Adrenal gland (tissue), 9 donors: ENCODE measurements at regions not wholly inside any gene's neighbourhood (a gene's known extent, or its start where the extent isn't known, plus 50 kb on each side); places are given as distances from the start of the nearest gene placed in this dataset.

Experiments used
- DNase-seq, 7 donors: peaks; one replicate each; pipeline ENCODE4 v3.0.0-alpha.2; 2019 to 2020
- H3K27ac ChIP-seq, 5 donors: fragments of 200-600 bp; sonication (generic) in 4 of 5; 1 replicate in 3 of 5; 2 replicates in 2 of 5; pipeline versions ENCODE4 v1.5.1 to v1.8.0; 2016 to 2020; ENCODE audit warnings: mild to moderate bottlenecking in 1 of 5
- H3K27me3 ChIP-seq: fragments of 200-600 bp; 2 replicates; pipeline ENCODE4 v1.8.0; 2021
- H3K36me3 ChIP-seq, 2 donors: fragments of 200-600 bp; replicated peaks in 1 of 2; 1 replicate in 1 of 2; 2 replicates in 1 of 2; pipeline versions ENCODE4 v1.5.1 to v1.8.0; 2018 to 2022
- H3K4me1 ChIP-seq, 2 donors: fragments of 200-600 bp; replicated peaks in 1 of 2; 1 replicate in 1 of 2; 2 replicates in 1 of 2; pipeline versions ENCODE4 v1.5.1 to v1.8.0; 2018 to 2021
- H3K4me3 ChIP-seq, 4 donors: fragments of 200-600 bp; sonication (generic) in 3 of 4; one replicate each; pipeline ENCODE4 v1.5.1; 2016 to 2018
- H3K9me3 ChIP-seq, 3 donors: fragments of 200-600 bp; sonication (generic) in 1 of 3; replicated peaks in 1 of 3; 1 replicate in 2 of 3; 2 replicates in 1 of 3; pipeline versions ENCODE4 v1.5.1 to v1.8.0; 2016 to 2021
- CTCF ChIP-seq, 6 experiments: fragments of 450-650 bp in 4 of 6; fragments of 200-600 bp in 2 of 6; sonication (generic) in 1 of 6; IDR thresholded peaks; 1 replicate in 5 of 6; 2 replicates in 1 of 6; pipeline versions ENCODE4 v1.5.1 to v1.8.0; 2016 to 2021; ENCODE audit warnings: antibody characterized with exemption in 6 of 6, mild to moderate bottlenecking in 2 of 6, moderate library complexity in 1 of 6
- POLR2A ChIP-seq, 2 donors: fragments of 450-650 bp; IDR thresholded peaks; one replicate each; pipeline ENCODE4 v1.6.1; 2017; ENCODE audit warnings: antibody characterized with exemption in 2 of 2, mild to moderate bottlenecking in 2 of 2, moderate library complexity in 1 of 2
- WGBS, 4 donors: extraction: QIAGEN DNeasy Blood & Tissue Kit in 2 of 4; methylation state at CpG; one replicate each; pipeline versions ENCODE4 v1.1.5 to v1.1.7; 2013 to 2017; 5-methylcytosine and 5-hydroxymethylcytosine counted together
- intact Hi-C, 2 donors: fragments of 100-400 bp; cut with DNase I; formaldehyde crosslinking; loops; one replicate each; pipeline versions ENCODE4 v1.14.1 to v1.15.0; 2022 to 2023
- donor health status: healthy with polysubstance abuse.
- donor health status: Bipolar disorder and iron deficiency.
- donor health status: DM: yes; HTN: yes; CAD: no.
- donor health status: DM: no; HTN: no; CAD: no.
- donor health status: DM: no; HTN: no; CAD: no.

- DNase-seq = no peak
- Histone ChIP-seq H3K27ac (no peak overlapping the region), H3K9me3 (no peaks in the 10 kb centered on the region), H3K27me3 (no peaks in the 10 kb centered on the region), H3K4me1 (peaks cover 0 to 16% of the 10 kb centered on the region in 2 donors), H3K36me3 (no peaks in the 10 kb centered on the region), H3K4me3 (no peak overlapping the region)
- intact Hi-C loops = loop anchor here in 1 of 2 donors (5.0 kb wide), 1 partner anchor 156 kb away; no protein-coding TSS in a partner anchor
- TF ChIP-seq CTCF (IDR thresholded peaks at IDR 0.05) (no peak), POLR2A (IDR thresholded peaks at IDR 0.05) (no peak)
Measured at GRCh38 chr3:30198162-30198561, 408.2 kb upstream of the TGFBR2 start.

- 30 to 38% (median 34%) methylated on average over 6 of the region's 6 CpGs for whole genome bisulfite sequencing, 4 donors
- no peaks in the 10 kb centered on the region for H3K36me3 ChIP-seq
- intact Hi-C loops = loop anchor here in 1 of 2 donors (5.0 kb wide), 1 partner anchor 157 kb away; no protein-coding TSS in a partner anchor
- TF ChIP-seq CTCF (IDR thresholded peaks at IDR 0.05) (peak; percentile 79 to 94 (median 83)), POLR2A (IDR thresholded peaks at IDR 0.05) (no peak)
- H3K27ac ChIP-seq = no peak overlapping the region
- H3K4me1 ChIP-seq = peaks cover 0 to 16% of the 10 kb centered on the region in 2 donors
- H3K9me3 ChIP-seq = no peaks in the 10 kb centered on the region
- peak; percentile 43 to 89 (median 68) for DNase-seq
- no peak overlapping the region for H3K4me3 ChIP-seq
- H3K27me3 ChIP-seq = no peaks in the 10 kb centered on the region
Measured at GRCh38 chr3:30199096-30199759, 407.2 kb upstream of the TGFBR2 start.

- intact Hi-C loops = loop anchor here in 1 of 2 donors (5.0 kb wide), 1 partner anchor 158 kb away; no protein-coding TSS in a partner anchor
- no peak for TF ChIP-seq POLR2A (IDR thresholded peaks at IDR 0.05)
- TF ChIP-seq CTCF (IDR thresholded peaks at IDR 0.05) = no peak
- peaks cover 0 to 16% of the 10 kb centered on the region in 2 donors for H3K4me1 ChIP-seq
- WGBS, 4 donors = 62 to 81% (median 71%) methylated on average over 3 of the region's 3 CpGs
- H3K27me3 ChIP-seq = no peaks in the 10 kb centered on the region
- H3K4me3 ChIP-seq = no peak overlapping the region
- no peak for DNase-seq
- no peaks in the 10 kb centered on the region for H3K9me3 ChIP-seq
- no peaks in the 10 kb centered on the region for H3K36me3 ChIP-seq
- H3K27ac ChIP-seq = no peak overlapping the region
Measured at GRCh38 chr3:30199855-30200254, 406.5 kb upstream of the TGFBR2 start.

GRCh38 chr3:30201715-30202114 is 404.7 kb upstream of the TGFBR2 start:
- Histone ChIP-seq H3K27me3 (no peaks in the 10 kb centered on the region), H3K36me3 (no peaks in the 10 kb centered on the region), H3K27ac (no peak overlapping the region), H3K9me3 (no peaks in the 10 kb centered on the region), H3K4me1 (peaks cover 0 to 17% of the 10 kb centered on the region in 2 donors), H3K4me3 (no peak overlapping the region)
- TF ChIP-seq CTCF (IDR thresholded peaks at IDR 0.05) (no peak), POLR2A (IDR thresholded peaks at IDR 0.05) (no peak)
- no peak for DNase-seq
- intact Hi-C loops = no loop called here
